MM.1S (cell line): ENCODE measurements at regions not wholly inside any gene's neighbourhood (a gene's known extent, or its start where the extent isn't known, plus 50 kb on each side); places are given as distances from the start of the nearest gene placed in this dataset.

ENCODE experiments used
- EZH2 ChIP-seq: fragments of 300-600 bp; sonication (generic); optimal IDR thresholded peaks from 2 replicates; pipeline ENCODE3; 2017; ENCODE audit warnings: low read depth, mild to moderate bottlenecking, antibody characterized with exemption, low read length, mixed read lengths
- EZH2phosphoT487 ChIP-seq: fragments of 300-600 bp; sonication (generic); IDR thresholded peaks from 2 replicates; pipeline ENCODE4 v1.6.1; 2018; ENCODE audit warnings: antibody characterized with exemption, low read length
- TF ChIP-seq, protein P1 (sequence below): fragments of 300-600 bp; sonication (generic); IDR thresholded peaks from 2 replicates; pipeline ENCODE4 v1.5.1; 2016; ENCODE audit warnings: antibody characterized with exemption, low read length, mixed read lengths

DNA sequence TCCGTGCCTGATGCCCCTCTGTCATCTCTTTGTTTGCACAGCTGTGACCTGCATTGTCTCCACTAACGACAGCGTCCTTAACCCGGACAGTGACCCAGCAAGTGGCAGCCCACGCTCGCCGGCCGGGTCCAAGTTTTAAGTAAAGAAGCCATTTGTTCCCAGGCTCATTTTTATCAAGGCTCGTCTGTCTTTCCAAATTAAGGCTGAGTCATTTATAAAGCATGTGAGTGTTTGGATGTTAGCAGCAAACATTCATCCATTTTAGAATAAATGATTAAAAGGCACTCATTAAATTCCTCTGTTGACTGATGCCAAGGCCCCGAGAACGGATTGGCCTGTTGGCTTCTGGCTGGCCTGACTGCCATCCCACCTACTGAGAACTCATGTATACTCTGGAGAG, 514.5 kb downstream of the NPHP4 start:
- TF ChIP-seq, protein P1, sequence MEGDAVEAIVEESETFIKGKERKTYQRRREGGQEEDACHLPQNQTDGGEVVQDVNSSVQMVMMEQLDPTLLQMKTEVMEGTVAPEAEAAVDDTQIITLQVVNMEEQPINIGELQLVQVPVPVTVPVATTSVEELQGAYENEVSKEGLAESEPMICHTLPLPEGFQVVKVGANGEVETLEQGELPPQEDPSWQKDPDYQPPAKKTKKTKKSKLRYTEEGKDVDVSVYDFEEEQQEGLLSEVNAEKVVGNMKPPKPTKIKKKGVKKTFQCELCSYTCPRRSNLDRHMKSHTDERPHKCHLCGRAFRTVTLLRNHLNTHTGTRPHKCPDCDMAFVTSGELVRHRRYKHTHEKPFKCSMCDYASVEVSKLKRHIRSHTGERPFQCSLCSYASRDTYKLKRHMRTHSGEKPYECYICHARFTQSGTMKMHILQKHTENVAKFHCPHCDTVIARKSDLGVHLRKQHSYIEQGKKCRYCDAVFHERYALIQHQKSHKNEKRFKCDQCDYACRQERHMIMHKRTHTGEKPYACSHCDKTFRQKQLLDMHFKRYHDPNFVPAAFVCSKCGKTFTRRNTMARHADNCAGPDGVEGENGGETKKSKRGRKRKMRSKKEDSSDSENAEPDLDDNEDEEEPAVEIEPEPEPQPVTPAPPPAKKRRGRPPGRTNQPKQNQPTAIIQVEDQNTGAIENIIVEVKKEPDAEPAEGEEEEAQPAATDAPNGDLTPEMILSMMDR = no peak
- no peak for TF ChIP-seq EZH2
- no peak for TF ChIP-seq EZH2phosphoT487
